ENCODE measurements at regions not wholly inside any gene's neighbourhood (a gene's known extent, or its start where the extent isn't known, plus 50 kb on each side); places are given as distances from the start of the nearest gene placed in this dataset.

- no peak for DNase-seq (ENCODE audit: low read depth in 2 of 2)
Observed at GRCh38 chr5:2335733-2336515, 415.6 kb downstream of the IRX2 start.

GRCh38 chr5:2335125-2335732, 416.2 kb downstream of the IRX2 start:
- no peak for DNase-seq (ENCODE audit: low read depth in 2 of 2)

GRCh38 chr5:2334719-2335118, 416.8 kb downstream of the IRX2 start:
- no peak for DNase-seq (ENCODE audit: low read depth in 2 of 2)

DNA sequence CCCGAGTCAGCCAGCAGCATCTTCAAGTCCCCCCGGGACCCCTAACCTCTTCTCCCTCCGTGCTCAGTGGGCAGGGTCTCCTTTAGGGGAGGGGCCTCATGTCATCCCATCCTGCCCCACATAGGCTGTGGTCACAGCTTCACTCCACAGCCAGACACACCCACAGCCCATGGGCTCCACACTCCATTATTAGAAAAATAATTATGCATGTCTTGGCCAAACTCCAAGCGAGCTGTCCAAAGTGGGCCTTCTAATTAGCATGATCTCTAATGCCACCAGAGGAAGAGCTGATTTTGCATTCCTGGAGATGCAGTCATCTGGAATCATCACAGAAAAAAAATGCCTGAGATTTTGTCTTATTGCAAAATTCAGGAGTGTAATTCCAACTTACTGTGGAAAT, 418.2 kb downstream of the IRX2 start:
- DNase-seq (ENCODE audit: low read depth in 2 of 2) = no peak

DNA sequence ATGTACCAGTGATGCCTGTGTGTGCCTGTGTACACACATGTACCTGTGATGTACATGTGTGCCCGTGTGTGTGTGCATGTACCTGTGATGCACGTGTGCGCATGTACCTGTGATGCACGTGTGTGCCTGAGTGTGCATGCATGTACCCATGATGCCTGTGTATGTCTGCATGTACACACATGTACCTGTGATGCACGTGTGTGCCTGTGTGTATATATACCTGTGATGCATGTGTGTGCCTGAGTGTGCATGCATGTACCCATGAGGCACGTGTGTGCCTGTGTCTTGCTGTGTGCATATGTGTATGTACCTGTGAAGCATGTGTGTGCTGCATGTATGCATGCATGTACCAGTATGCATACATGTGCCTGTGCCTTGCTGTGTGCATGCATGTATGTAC, 419.0 kb downstream of the IRX2 start:
- no peak for DNase-seq (ENCODE audit: low read depth in 2 of 2)

GRCh38 chr5:2330325-2331130, 420.9 kb downstream of the IRX2 start:
- no peak for DNase-seq (ENCODE audit: low read depth in 2 of 2)

- DNase-seq (ENCODE audit: low read depth in 2 of 2) = no peak
Observed at GRCh38 chr5:2329741-2330140, 421.7 kb downstream of the IRX2 start.

DNA sequence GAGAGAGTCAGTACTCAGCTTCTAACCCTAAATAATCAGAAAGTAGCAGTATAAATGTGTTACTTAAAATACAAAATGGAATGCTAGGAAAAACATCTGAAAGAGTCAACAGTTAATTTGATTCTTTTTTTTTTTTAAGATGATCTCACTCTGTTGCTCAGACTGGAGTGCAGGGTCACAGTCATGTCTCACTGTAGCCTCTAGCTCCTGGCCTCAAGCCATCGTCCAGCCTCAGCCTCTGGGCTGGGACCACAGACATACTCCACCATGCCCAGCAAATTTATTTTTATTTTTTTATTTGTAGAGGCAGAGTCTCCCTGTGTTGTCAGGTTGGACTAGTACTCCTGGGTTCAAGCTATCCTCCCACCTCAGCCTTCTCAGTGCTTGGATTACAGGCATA, 424.9 kb downstream of the IRX2 start:
- DNase-seq (ENCODE audit: low read depth in 2 of 2) = no peak

- DNase-seq (ENCODE audit: low read depth in 2 of 2) = no peak
Observed at GRCh38 chr5:2324788-2325187, 426.7 kb downstream of the IRX2 start.

GRCh38 chr5:2320611-2321010, 430.9 kb downstream of the IRX2 start:
- no peak for DNase-seq (ENCODE audit: low read depth in 2 of 2)

DNA sequence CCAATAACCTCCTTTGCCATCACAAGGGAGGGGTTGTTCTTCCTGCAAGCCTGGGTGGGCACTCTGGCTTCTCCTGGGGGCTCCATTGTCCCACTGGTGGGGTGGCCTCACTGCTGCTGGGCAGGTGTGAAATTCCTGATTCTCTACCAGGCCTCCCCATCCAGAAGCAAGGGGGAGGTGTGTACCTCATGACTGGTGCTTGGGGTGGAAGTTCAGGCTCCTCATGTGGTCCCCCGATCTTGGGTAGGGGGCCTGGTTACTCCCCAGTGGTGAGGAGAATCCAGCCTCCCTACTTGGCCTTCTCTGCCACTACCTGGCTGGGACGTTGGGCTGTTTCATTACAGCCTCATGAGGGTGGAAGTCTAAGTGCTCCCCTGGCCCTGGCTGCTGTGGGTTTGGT, 433.9 kb downstream of the IRX2 start:
- no peak for DNase-seq (ENCODE audit: low read depth in 2 of 2)

- DNase-seq (ENCODE audit: low read depth in 2 of 2) = no peak
Observed at GRCh38 chr5:2311851-2312250, 429.1 kb upstream of the IRX4 start.

DNA sequence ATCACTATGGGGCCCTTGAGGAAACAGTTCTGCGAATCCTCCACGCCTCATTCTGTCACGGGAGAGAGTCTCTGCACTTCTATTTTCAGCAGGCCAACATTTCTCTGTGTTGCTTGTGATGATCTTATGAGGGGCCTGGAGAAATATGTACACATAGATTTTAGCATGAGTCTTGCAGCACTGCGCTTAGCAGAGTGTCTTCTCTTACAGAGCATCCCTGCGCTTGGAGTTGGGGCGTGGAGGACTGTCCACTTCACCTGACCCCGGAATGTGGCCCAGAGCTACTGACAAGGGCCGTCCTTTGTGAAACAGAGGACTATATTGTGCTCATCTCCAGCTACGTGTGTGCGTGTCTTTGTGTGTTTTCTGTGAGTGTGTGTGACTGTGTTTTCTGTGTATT, 428.2 kb upstream of the IRX4 start:
- DNase-seq (ENCODE audit: low read depth in 2 of 2) = no peak

- no peak for DNase-seq (ENCODE audit: low read depth in 2 of 2)
Observed at GRCh38 chr5:2307631-2308030, 424.9 kb upstream of the IRX4 start.

DNA sequence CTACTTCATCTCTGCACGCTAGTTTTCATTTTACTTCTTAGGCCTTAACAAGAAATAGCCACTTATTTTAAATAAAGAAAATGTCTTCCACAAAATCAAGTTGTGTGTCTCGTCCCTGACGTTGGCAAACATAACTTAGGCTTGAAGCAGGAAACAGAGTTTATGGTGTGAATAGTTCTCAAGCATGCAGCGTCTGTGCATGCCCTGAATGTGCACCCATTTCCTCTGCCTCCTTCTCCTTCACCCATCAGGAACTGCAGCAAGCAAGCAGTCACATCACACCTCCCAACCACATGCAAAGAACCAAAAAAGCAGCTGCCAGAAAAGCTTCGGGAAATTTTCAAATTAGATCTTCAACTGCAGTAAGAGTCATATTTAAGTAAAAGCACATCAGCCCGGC, 424.0 kb upstream of the IRX4 start:
- no peak for DNase-seq (ENCODE audit: low read depth in 2 of 2)

GRCh38 chr5:2303431-2304100, 420.8 kb upstream of the IRX4 start:
- DNase-seq (ENCODE audit: low read depth in 2 of 2) = no peak

- no peak for DNase-seq (ENCODE audit: low read depth in 2 of 2)
Observed at GRCh38 chr5:2302169-2302568, 419.4 kb upstream of the IRX4 start.

DNA sequence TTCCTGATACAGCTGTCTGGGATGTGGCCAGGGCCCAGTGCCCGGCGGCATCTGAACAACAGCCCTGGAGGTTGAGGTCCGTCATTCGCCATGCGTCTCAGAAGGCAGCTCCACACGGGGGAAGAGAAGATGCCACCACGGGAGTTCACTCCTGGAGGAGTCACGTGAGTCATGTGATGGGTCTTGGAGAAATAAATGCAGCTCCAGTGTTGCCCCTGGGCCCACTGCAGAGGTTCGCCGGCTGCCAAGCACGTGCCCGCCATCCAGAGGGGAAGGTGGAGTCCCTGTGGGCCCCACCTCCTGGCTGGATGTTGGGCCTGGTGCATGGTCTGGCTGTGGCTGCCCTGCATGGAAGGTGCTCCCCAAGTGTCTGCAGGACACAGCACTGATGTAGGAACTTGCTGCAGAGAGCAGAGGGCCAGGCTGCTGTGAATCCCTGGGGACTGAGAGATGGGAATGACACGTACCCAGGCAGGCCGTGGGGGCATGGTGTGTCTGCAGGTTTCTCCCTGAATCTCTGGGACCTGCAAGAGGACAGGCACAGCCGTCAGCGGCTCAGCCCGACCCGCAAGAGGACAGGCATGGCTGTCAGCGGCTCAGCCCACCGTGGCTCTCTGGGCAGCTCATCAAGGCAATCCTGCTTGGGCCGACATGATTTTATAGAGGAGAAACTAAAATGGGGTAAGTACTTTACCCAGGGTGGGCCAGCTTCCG, 418.3 kb upstream of the IRX4 start:
- DNase-seq (ENCODE audit: low read depth in 2 of 2) = no peak

GRCh38 chr5:2300421-2300820, 417.7 kb upstream of the IRX4 start:
- DNase-seq (ENCODE audit: low read depth in 2 of 2) = no peak

DNA sequence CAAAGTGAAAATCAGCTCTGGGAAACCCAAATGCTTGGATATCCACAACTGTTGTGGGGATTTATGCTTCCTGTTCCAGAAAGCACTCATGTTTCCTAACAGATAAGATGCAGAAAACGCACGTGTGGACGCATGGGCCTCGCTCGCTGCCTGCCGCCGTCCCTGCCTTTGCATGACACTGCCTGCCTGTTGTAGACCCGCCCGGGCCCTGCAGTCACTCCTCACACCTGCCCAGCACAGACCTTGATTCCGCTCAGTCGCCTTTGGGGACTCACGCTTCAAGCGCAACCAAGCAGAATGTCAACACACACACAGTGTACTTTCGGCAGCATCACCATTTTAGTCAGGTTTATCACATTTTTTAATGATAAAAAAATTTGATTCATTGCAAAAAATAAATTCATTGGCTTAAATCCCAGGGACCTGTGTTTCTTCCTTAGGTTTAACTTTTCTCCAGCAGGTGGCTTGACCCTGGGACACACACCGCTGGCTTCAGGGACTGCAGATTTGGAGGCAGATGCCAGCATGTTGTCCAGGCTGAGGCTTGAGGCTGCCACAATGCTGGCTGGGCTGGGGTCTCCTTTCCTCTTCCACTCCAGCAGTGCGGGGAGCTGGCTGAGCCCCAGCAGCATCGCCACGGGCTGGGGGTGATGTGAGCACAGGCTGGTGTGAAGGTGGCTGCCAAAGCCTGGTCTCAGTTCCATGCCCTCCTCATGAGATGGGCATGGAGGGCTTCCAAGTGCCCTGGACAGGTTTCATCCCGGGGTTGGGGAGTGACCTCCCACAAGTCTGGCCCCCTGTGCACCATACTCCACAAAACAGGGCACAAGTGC, 416.9 kb upstream of the IRX4 start:
- no peak for DNase-seq (ENCODE audit: low read depth in 2 of 2)

GRCh38 chr5:2298781-2299180, 416.1 kb upstream of the IRX4 start:
- no peak for DNase-seq (ENCODE audit: low read depth in 2 of 2)
